BJ (cell line): ENCODE measurements at regions not wholly inside any gene's neighbourhood (a gene's known extent, or its start where the extent isn't known, plus 50 kb on each side); places are given as distances from the start of the nearest gene placed in this dataset.

Source experiments
- CTCF ChIA-PET: fragments of 350-600 bp; formaldehyde crosslinking; extraction: SDS; loops from one replicate; lab custom pipeline; 2021; ENCODE audit warnings: antibody characterized with exemption, inconsistent platforms; lab: Yijun Ruan, JAX
- POLR2A ChIA-PET: fragments of 300-600 bp; sonication (Branson Sonifier 250); formaldehyde crosslinking; extraction: SDS; loops from one replicate; lab custom pipeline; 2021; ENCODE audit warnings: antibody characterized with exemption; lab: Charles Lee
- DNase-seq: peaks from one replicate; pipeline ENCODE4 v3.0.0-alpha.2; 2011; ENCODE audit warnings: low read depth
- H3K27me3 ChIP-seq: 2 replicates; pipeline ENCODE4 v1.6.0; 2011; ENCODE audit warnings: low read length; ENCODE audit not compliant: control insufficient read depth, insufficient read depth
- H3K36me3 ChIP-seq: 2 replicates; pipeline ENCODE4 v1.5.1; 2011; ENCODE audit warnings: low read length; ENCODE audit not compliant: control insufficient read depth, insufficient read depth
- H3K4me3 ChIP-seq: 2 replicates; pipeline ENCODE4 v1.5.1; 2011; ENCODE audit warnings: low read depth, mild to moderate bottlenecking, control low read depth, low read length
- CTCF ChIP-seq: IDR thresholded peaks from 2 replicates; pipeline ENCODE4 v1.5.1; 2011; ENCODE audit warnings: low read depth, mild to moderate bottlenecking, control low read depth, inconsistent platforms, low read length, moderate library complexity; ENCODE audit not compliant: insufficient read depth

GRCh38 chr9:87075537-87075936 is 128.2 kb upstream of the GAS1 start:
- no peak for DNase-seq
- ChIA-PET POLR2A (no interaction called here), CTCF (interaction anchor here (0.6 kb wide), 1 partner anchor 731 kb away, joined by 4 read pairs; no protein-coding TSS in a partner anchor)

GRCh38 chr9:87076825-87077224 is 129.5 kb upstream of the GAS1 start:
- POLR2A ChIA-PET, result no interaction called here
- H3K36me3 ChIP-seq, result no peaks in the 10 kb centered on the region
- no peaks in the 10 kb centered on the region for H3K27me3 ChIP-seq
- CTCF ChIA-PET, result no interaction called here
- H3K4me3 ChIP-seq, result no peak overlapping the region
- no peak for DNase-seq
- TF ChIP-seq CTCF, result no peak

More at GRCh38 chr9:87075537-87075936, 128.2 kb upstream of the GAS1 start:
- TF ChIP-seq CTCF, result no peak
- no peak overlapping the region for H3K4me3 ChIP-seq
- no peaks in the 10 kb centered on the region for H3K36me3 ChIP-seq
- no peaks in the 10 kb centered on the region for H3K27me3 ChIP-seq

GRCh38 chr9:87077986-87078385 is 130.7 kb upstream of the GAS1 start:
- no peak for DNase-seq
- H3K4me3 ChIP-seq, result no peak overlapping the region
- POLR2A ChIA-PET, result no interaction called here
- H3K27me3 ChIP-seq, result no peaks in the 10 kb centered on the region
- TF ChIP-seq CTCF, result no peak
- no peaks in the 10 kb centered on the region for H3K36me3 ChIP-seq
- CTCF ChIA-PET, result no interaction called here

GRCh38 chr9:87080512-87081264 is 133.4 kb upstream of the GAS1 start:
- no peak for TF ChIP-seq CTCF
- DNase-seq, result no peak
- H3K36me3 ChIP-seq, result no peaks in the 10 kb centered on the region
- H3K4me3 ChIP-seq, result no peak overlapping the region
- no peaks in the 10 kb centered on the region for H3K27me3 ChIP-seq
- ChIA-PET POLR2A (no interaction called here), CTCF (interaction anchor here (0.9 kb wide), 1 partner anchor 38 kb away, joined by 3 read pairs; no protein-coding TSS in a partner anchor)

GRCh38 chr9:87081503-87081902 is 134.2 kb upstream of the GAS1 start:
- POLR2A ChIA-PET, result no interaction called here
- TF ChIP-seq CTCF, result no peak

More at GRCh38 chr9:87081503-87081902, 134.2 kb upstream of the GAS1 start:
- no peaks in the 10 kb centered on the region for H3K36me3 ChIP-seq
- no peaks in the 10 kb centered on the region for H3K27me3 ChIP-seq
- CTCF ChIA-PET, result interaction anchor here (0.9 kb wide), 1 partner anchor 37 kb away, joined by 3 read pairs; no protein-coding TSS in a partner anchor
- no peak overlapping the region for H3K4me3 ChIP-seq
- no peak for DNase-seq
